ENCODE measurements at regions not wholly inside any gene's neighbourhood (a gene's known extent, or its start where the extent isn't known, plus 50 kb on each side); places are given as distances from the start of the nearest gene placed in this dataset.
A peak's percentile ranks its signal among the peaks of the same experiment; 100 is the strongest.
"Not testable (repeated sequence)": the region's sequence is repeated elsewhere in the genome, so short reads cannot be mapped to it uniquely, and the experiment has no call there.

DNA sequence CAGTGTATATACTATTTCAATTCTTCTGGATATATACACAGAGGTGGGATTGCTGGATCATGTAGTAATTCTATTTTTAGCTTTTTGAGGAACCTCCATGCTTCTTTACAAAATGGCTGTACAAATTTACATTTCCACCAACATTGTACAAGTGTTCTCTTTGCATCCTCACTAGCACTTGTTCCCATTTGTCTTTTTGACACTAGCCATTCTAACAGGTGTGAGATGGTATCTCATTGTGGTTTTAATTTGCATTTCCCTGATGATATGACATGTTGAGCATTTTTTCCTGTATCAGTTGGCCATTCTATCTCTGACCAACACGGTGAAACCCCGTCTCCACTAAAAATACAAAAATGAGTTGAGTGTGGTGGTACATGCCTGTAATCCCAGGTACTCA is 68.1 kb upstream of the PMEPA1 start:
- no peak for DNase-seq

DNA sequence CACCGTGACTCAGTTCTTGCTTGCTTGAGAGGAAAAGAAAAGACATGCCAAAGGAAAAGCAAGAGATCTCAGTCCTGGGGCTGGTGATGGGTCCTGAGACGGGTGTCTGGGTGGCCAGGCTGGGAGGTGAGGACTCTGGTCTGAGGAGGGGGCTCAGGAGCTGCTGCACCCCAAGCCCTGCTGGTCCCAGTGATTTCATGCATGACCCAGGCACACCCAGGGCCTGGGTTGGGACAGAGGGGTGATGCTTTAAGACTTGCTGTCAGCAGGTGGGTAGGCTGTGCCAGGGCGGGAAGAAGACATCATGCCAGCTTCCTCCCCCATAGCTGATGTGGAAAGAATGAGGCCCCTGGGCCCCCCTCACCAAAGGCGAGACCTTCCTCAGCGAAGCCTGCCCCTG is 65.1 kb upstream of the PMEPA1 start:
- no peak for DNase-seq

DNA sequence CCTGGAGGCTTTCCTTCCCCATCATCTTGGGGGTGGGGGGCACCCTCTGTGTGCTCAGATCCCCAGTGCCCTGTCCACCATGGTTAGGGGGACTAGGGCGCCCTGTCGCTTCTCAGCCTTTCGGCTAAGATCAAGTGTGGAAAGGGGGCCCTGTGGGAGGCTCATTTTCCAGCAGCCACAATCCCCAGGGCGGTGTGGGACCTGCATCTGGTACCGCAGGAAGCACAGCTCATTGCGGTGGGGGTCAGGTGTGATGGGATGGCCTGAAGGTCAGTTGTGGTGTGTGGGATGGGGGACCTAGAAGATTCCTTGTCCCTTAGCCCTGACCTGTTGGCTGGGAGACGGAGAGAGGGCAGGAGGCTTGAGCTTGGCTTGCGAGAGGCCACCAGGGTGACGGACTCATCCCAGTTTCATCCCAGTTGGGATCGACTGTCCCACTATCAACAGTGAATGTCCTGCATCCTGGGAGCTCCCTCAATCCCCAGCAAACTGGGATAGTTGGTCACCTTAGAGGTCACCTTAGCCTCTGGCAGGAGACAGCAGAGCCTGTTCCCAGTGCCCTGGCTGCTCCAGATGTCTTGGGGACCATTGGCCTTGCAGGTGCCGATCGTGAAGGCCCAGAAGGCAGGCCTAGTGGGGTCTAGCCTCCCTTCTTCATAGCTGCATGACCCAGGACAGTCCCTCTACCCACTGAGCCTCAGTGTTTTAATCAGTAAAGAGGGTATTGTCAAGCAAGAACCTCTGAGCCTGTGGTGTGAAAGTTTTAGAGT is 64.5 kb upstream of the PMEPA1 start:
- DNase-seq = no peak

DNA sequence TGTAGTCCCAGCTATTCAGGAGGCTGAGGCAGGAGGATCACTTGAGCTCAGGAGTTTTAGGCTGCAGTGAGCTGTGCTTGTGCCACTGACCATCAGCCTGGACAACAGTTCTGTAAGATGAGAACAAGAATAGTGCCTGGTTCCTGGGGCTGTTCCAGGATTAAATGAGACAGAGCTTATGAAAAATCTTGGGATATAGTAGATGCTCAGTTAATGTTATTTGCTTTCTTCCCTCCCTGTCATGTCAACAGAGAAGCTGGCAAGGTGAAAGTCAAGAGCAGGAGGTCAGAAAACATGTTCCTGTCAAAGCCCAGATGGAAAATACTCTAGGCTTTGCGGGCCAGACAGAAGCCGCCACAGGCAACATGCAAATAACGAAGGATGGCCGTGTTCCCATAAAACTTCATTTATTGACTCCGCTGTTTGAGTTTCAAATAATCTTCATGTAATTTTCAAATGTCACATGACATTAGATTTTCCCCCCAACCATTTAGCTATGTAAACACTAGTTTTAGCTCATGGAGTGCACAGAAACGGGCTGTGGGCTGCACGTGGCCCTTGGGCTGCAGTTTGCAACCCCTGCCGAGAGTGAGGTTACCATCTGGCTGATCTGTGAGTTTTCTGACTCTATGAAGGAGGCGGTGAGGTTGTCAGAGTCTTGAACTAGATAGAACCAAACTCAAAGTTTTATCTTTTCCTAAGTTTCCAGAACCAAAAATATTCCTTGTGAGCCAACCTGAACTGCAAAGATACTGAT is 63.4 kb upstream of the PMEPA1 start:
- DNase-seq = no peak

DNA sequence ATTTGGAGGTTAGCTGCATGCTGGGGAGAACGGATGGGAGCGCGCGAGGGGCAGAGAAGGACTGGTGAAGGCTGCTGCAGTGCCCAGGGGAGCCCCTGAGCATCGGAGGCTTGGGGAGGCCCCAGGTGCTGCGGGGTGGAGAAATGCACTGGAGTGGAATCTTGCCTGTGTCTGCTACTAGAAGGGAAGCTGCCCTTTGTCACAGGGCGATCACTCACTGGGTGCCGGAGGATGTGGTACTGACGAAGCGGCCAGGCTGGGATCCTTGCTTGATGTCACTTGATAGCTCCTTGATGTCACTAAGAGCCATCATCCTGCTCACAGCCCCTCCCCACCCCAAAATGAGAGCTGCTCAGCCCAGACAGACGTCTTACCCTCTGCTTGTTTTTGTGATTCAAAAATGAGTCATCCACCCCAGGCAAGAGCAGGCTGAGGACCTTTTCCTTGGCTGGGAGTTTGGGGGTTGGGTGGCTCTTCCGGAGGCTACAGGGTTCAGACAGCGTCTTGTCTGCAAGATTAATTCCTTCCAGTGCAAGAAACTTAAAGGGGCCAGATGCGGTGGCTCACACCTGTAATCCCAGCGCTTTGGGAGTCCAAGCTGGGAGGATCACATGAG is 62.6 kb upstream of the PMEPA1 start:
- peak; percentile 35 for DNase-seq

DNA sequence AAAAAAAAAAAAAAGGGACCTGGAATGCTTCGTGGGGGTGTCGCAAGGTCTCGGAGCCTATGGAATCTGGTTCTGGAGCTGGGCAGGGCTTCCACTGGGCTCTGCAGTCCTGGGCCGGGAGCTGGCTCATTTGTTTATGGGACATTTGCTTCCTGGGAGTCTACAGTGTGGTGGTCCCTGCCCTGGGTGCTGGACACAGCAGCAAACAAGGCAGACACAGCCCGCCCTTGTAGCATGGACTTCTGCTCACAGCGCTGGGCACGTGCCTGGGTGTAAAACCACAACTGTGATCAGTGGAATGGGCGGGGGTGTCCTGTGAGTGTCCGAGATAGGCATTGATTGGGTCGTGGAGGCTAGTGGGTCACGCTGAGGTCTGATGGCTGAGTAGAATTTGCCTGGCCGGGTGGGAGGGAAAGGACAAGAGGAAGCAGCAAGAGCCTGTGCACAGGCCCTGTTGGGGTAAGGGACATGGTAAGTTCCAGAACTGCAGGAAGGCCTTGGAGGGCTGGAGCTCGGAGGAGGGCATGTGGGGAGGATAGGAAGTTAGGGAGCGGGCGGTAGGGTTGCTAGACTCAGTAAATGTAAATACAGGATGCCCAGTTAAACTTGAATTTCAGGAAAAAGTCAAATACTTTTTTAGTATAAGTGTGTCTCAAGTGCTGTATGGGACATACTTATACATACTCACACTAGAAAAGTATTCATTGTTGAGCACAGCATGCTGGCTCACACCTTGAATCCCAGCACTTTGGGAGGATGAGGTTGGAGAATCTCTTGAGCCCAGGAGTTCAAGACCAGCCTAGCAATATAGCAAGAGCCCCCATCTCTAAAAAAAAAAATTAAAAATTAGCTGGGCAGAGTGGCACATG is 61.3 kb upstream of the PMEPA1 start:
- no peak for DNase-seq

DNA sequence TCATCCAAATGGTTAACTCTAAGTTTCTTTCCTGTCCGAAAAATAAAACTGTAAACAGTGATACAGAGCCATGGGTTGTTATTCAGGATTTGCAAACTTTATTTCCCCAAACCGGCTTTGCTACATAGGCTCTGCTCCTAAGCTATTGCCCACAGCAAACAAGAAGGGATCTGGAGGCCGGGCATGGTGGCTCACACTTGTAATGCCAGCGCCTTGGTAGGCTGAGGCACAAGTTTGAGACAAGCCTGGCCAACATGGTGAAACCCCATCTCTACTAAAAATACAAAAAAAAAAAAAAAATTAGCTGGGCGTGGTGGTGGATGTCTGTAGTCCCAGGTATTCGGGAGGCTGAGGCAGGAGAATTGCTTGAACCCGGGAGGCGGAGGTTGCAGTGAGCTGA is 60.6 kb upstream of the PMEPA1 start:
- DNase-seq = not testable (repeated sequence)

DNA sequence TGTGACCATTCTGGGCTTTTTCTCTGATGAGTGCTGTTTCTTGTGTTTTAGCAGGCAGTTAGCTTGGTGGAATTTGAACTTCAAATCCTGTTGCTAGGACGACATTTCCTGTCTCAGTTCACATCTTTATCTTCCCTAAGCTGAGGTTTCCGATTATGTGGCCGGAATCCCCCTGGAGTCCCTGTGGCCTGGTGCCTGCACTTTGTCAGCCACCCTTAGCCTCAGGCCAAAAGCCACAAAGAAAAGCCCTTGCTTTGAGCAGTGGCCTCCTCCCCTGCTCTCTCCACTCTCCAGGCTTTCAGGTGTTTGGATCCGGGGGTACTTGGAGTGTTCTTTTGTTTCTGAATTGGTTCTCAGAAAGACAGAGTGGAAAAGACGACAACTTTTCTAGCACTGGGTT is 59.9 kb upstream of the PMEPA1 start:
- DNase-seq = no peak

DNA sequence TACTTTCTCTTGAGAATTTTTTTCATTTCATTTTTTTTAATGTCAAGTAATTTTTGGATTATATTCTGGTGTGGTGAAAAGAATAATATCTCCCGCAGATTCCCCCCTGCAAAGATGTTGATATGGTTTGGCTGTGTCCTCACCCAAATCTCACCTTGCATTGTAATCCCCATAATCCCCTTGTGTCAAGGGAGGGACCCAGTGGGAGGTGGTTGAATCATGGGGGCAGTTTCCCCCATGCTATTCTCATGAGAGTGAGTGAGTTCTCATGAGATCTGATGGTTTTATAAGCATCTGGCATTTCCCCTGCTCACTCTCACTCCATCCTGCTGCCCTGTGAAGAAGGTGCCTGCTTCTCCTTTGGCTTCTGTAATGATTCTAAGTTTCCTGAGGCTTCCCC is 58.7 kb upstream of the PMEPA1 start:
- DNase-seq = no peak

DNA sequence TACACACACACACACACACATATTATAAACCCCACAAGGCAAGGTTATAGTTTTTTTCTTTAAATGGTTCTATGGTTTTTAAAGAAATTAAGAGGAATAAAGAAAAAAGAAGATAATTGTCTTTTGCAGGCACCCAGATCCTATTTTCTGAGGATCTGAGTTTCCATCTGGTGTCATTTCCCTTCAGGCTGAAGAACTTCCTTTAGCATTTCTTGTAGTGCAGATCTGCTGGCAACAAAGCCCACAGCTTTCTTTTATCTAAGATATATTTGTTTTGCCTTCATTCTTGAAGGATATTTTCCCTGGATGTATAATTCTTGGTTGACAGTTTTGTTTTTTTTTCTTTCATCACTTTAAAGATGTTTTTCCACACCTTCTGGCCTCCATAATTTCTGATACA is 57.6 kb upstream of the PMEPA1 start:
- no peak for DNase-seq

DNA sequence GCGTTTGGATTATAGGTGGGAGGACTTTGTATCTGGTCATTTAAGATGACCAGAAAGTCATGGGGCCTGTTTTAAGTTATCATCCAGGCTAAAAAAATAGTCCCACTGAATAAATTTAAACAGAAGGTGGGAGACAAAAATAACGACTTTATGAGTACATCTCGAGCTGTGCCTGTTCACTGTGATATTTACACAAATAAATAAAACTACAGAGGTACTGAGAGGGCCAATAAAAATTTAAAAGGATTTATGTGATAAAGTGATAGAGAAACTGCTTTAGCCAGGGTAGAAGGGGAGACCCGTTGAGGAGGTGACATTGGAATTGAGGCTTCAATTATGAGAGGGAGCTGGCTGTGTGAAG is 53.4 kb upstream of the PMEPA1 start:
- no peak for DNase-seq

DNA sequence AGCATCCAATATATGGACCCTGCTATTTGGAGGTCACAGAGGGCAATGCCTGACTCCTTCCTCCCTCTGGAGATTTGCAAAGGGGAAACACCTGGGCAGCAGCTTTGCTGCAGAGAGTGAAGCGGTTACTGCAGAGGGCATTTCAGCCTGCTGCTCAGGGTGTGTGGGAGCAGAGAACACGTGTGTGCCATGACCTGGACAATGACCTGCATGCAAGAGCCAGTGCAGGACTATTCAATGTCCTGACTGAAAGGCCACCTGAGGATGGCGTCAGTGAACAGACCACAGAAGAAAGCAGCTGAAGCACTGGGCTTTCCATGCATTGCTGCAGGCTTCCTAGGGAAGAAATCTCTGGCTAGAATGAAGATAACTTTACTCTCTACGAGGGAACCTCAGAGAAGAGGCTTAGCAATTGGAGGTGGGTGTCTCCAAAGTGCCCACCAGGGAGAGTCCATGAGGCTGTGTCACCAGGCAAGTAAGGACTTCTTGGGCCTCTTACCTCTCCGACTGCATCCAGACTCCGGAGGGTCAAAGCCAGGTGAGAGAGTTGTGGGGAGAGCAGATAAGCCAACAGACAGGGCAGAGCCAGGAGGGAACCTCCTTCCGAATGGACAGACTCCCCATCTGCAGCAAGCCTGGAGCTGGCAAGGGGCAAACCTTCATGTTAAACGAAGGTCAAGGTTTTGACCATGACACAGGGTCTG is 52.9 kb upstream of the PMEPA1 start:
- DNase-seq = no peak

DNA sequence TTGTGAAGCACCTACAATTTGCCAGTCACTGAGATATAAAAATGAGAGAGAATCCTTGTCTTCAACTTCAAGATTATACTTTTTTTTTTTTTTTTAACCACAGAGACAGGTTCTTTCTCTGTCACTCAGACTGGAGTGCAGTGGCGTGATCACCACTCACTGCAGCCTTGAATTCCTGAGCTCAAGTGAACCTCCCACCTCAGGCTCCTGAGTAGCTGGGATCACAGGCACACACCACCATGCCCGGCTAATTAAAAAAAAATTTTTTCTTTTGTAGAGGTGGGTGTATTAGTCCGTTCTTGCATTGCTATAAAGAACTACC is 51.6 kb upstream of the PMEPA1 start:
- DNase-seq = no peak

DNA sequence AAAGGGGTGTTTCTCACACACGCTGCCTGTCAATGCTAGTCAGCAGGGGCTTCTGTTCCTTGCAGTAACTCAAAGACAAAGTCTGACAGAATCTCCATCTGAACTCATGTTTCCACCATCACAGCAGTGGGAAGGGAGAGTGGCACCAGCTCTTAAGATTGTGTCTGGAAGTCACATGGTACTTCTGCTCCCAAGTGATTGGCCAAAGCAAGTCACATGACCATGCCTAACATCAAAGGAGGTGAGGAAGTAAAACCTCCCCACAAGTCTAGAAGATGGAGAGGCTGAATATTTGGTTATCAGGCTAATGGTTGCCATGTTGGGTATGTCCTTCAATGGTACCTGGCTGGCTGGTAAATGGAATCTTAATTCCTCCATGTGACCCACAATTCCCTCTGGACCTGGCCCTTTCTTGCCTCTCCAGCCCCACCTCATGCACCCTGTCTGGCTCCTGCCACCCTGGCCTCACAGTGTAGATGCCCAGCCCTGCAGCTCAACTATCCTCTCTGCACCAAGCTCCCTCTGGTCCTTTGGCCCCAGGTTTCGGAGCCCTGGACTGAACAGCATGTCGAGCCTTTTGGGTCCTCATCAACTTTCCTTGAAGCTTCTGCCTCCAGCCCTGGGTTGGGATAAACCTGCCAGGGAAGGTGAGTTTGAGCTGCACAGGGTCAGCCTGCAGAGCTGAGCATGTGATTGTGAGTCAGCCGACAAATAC is 51.0 kb upstream of the PMEPA1 start:
- DNase-seq = no peak

DNA sequence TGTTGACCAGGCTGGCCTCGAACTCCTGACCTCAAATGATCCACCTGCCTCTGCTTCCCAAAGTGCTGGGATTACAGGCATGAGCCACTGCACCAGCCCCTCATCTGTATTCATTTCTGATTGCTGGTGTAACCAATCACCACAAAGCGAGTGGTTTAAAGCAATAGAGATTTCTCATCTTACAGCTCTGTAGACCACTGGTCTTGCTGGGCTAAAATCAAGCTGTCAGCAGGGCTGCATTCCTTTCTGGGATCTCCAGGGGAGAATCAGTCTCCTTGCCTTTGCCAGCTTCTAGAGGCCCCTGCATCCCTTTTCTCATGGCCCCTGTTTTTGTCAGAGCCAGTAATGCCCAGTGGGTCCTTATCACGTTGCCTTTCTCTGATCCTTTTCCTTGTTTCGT is 49.9 kb upstream of the PMEPA1 start:
- DNase-seq = no peak

Measured in stimulated activated CD4-positive, alpha-beta T cell treated with anti-CD3 and anti-CD28 coated beads, Interleukin-1b, Interleukin-23, amount 100 ng/mL, for 48 hours (primary cell).